Activated CD4-positive, alpha-beta T cell treated with anti-CD3 and anti-CD28 coated beads, Interleukin-2, amount 10 ng/mL, durations not matched to agents 24 days and 14 days (primary cell): ENCODE measurements at regions not wholly inside any gene's neighbourhood (a gene's known extent, or its start where the extent isn't known, plus 50 kb on each side); places are given as distances from the start of the nearest gene placed in this dataset.

Experiments used
- DNase-seq: peaks from one replicate; pipeline ENCODE4 v3.0.0; 2022
- H3K27ac Mint-ChIP-seq: one replicate; pipeline ENCODE4 v1.8.0; 2022; ENCODE audit warnings: mild to moderate bottlenecking, mixed read lengths
- H3K27me3 Mint-ChIP-seq: one replicate; pipeline ENCODE4 v1.8.0; 2022; ENCODE audit warnings: mixed read lengths
- H3K36me3 Mint-ChIP-seq: one replicate; pipeline ENCODE4 v1.8.0; 2022; ENCODE audit warnings: low read depth, mild to moderate bottlenecking, mixed read lengths
- H3K4me1 Mint-ChIP-seq: one replicate; pipeline ENCODE4 v1.8.0; 2021; ENCODE audit warnings: mixed read lengths
- H3K4me3 Mint-ChIP-seq: one replicate; pipeline ENCODE4 v1.8.0; 2022; ENCODE audit warnings: mild to moderate bottlenecking, moderate library complexity, mixed read lengths
- H3K9me3 Mint-ChIP-seq: one replicate; pipeline ENCODE4 v1.8.0; 2021; ENCODE audit warnings: mixed read lengths
- intact Hi-C: fragments of 100-400 bp; cut with micrococcal nuclease; formaldehyde crosslinking; loops from one replicate; pipeline ENCODE4 v1.15.1; 2023

DNA sequence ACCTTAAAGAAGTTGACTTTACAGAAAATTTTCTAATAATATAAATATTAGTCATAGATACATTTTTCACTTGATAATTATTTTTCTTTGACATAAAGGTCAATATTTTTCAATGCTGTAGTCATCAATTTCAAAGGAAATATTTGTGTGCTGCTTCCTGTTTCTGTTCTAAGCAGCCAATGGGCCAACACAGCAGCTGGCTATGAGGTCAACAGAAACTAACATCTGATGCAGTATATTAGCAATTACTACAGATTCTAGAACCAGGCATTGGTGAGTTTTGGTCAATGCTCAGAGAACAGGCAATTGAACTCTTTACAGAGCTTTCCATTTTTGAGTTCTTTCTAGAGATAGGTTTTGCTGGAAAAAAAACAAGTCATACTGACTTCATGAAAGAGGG lies 669.6 kb upstream of the NRSN1 start:
- Mint-ChIP-seq H3K27ac (no peak overlapping the region), H3K4me1 (no peaks in the 10 kb centered on the region), H3K36me3 (no peaks in the 10 kb centered on the region), H3K9me3 (peaks cover 3% of the 10 kb centered on the region), H3K4me3 (no peak overlapping the region), H3K27me3 (no peaks in the 10 kb centered on the region)
- DNase-seq: no peak
- intact Hi-C loops: no loop called here

DNA sequence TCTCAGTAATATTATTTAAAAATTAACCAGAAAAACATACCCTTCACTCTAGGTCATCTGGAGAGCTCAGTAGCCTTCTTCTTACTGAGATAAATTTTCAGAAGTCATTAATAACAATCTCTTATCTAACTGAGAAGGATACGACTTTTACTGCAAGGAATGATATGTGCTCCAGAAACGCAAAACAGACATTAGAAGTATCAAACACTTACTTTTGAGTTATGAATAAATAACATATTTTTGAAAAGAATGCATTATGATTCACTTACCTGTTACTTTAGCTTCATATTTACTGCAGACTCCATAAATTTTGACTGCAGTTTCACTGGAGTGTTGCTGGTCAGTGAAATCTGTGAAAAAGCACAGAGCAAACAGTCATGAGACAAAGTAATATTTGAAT lies 668.7 kb upstream of the NRSN1 start:
- Mint-ChIP-seq H3K4me3 (no peak overlapping the region), H3K36me3 (no peaks in the 10 kb centered on the region), H3K9me3 (peaks cover 3% of the 10 kb centered on the region), H3K27ac (no peak overlapping the region), H3K4me1 (no peaks in the 10 kb centered on the region), H3K27me3 (no peaks in the 10 kb centered on the region)
- intact Hi-C loops: no loop called here
- DNase-seq: no peak

- H3K27ac Mint-ChIP-seq: no peak overlapping the region
- H3K9me3 Mint-ChIP-seq: peaks cover 4% of the 10 kb centered on the region
Measured at GRCh38 chr6:23465912-23466311, 660.1 kb upstream of the NRSN1 start.

DNA sequence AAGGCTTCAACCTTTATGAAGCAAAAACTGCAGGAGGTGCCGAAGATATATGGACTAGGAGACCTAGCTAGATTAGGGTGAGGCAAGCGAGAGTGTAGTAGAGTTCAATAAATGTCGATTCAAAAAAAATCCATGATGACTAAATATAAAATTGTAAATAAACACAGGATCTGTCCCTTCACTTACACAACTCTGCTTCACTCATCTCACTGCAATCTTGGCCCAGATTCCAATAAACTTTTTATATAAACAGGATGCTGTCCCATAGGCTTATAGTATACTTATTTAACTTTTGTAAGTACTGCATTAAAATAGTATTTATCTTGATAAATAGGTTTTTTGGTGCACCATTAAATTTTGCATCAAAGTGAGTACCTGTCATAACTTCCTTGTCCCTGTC lies 648.4 kb upstream of the NRSN1 start:
- no peaks in the 10 kb centered on the region for H3K4me1 Mint-ChIP-seq
- no peaks in the 10 kb centered on the region for H3K27me3 Mint-ChIP-seq
- no peaks in the 10 kb centered on the region for H3K9me3 Mint-ChIP-seq
- no peak overlapping the region for H3K4me3 Mint-ChIP-seq
- intact Hi-C loops: no loop called here
- no peak for DNase-seq
- no peak overlapping the region for H3K27ac Mint-ChIP-seq
- no peaks in the 10 kb centered on the region for H3K36me3 Mint-ChIP-seq

More at GRCh38 chr6:23465912-23466311, 660.1 kb upstream of the NRSN1 start:
- intact Hi-C loops: no loop called here
- no peaks in the 10 kb centered on the region for H3K27me3 Mint-ChIP-seq
- no peaks in the 10 kb centered on the region for H3K4me1 Mint-ChIP-seq
- no peak overlapping the region for H3K4me3 Mint-ChIP-seq
- H3K36me3 Mint-ChIP-seq: no peaks in the 10 kb centered on the region
- no peak for DNase-seq

GRCh38 chr6:23478312-23478711 lies 647.7 kb upstream of the NRSN1 start:
- intact Hi-C loops: no loop called here
- H3K27ac Mint-ChIP-seq: no peak overlapping the region
- no peaks in the 10 kb centered on the region for H3K27me3 Mint-ChIP-seq
- no peak overlapping the region for H3K4me3 Mint-ChIP-seq
- H3K36me3 Mint-ChIP-seq: no peaks in the 10 kb centered on the region
- no peak for DNase-seq
- H3K9me3 Mint-ChIP-seq: no peaks in the 10 kb centered on the region
- no peaks in the 10 kb centered on the region for H3K4me1 Mint-ChIP-seq

DNA sequence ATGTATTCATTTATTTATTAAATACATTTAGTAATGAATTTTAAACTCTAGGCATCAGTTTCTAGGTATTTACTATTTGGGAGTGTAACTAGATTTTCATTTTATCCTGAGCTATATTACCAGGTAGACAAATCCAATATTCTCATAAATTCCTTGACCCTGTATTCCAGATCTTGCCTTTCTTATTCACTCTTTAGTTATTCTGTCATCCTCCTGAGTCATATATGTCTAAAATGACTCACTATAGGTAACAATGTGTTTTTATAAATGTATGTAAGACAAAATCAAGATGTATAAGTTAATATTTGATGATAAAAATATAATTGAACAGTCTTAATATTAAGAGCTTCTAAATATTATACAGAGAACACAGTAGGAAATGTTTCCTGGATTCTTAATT lies 642.1 kb upstream of the NRSN1 start:
- no peak for DNase-seq
- no peaks in the 10 kb centered on the region for H3K9me3 Mint-ChIP-seq
- no peak overlapping the region for H3K27ac Mint-ChIP-seq
- no peaks in the 10 kb centered on the region for H3K4me1 Mint-ChIP-seq
- intact Hi-C loops: no loop called here
- H3K27me3 Mint-ChIP-seq: no peaks in the 10 kb centered on the region
- no peak overlapping the region for H3K4me3 Mint-ChIP-seq
- no peaks in the 10 kb centered on the region for H3K36me3 Mint-ChIP-seq

DNA sequence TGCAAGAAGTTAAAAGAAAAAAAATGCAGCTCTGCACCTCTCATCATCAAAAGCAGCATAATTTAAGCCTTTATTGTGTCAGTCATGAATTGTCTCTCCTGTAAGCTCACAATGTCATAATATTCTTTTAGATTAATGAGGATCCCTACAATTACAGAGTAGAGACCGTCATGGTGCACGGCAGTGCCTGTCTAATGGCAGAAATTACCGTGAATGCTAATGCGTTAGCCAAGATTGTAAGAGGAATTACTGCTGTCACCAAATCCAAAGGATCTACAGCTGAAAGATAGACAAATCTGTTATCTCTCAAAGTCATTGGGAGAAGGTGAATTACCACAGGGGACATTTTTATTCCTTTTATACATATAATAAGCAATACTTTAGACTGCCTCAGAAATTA lies 631.6 kb upstream of the NRSN1 start:
- intact Hi-C loops: no loop called here
- Mint-ChIP-seq H3K27me3 (no peaks in the 10 kb centered on the region), H3K4me3 (no peak overlapping the region), H3K36me3 (no peaks in the 10 kb centered on the region), H3K9me3 (no peaks in the 10 kb centered on the region), H3K4me1 (no peaks in the 10 kb centered on the region), H3K27ac (no peak overlapping the region)
- no peak for DNase-seq

DNA sequence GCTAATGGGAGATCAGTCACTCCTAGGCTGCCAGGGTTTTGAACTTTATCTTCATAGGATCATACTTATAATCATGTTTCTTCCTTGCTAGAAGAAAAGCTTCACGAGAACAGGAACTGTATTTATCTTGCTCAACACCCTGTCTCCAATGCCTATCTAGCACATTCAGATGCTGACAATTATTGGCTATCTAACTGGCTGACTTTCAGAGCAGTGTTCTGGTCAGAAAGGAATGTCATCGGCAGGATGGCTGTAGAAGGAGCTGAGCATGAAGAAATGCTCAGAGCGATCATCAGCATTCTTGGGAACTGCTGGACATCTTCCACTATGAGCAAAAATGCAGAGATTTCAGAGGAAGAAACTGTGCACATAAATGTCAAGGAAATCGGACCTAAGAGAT lies 628.0 kb upstream of the NRSN1 start:
- Mint-ChIP-seq H3K4me3 (no peak overlapping the region), H3K9me3 (no peaks in the 10 kb centered on the region), H3K27ac (no peak overlapping the region), H3K4me1 (no peaks in the 10 kb centered on the region), H3K36me3 (no peaks in the 10 kb centered on the region), H3K27me3 (no peaks in the 10 kb centered on the region)
- intact Hi-C loops: no loop called here
- no peak for DNase-seq

DNA sequence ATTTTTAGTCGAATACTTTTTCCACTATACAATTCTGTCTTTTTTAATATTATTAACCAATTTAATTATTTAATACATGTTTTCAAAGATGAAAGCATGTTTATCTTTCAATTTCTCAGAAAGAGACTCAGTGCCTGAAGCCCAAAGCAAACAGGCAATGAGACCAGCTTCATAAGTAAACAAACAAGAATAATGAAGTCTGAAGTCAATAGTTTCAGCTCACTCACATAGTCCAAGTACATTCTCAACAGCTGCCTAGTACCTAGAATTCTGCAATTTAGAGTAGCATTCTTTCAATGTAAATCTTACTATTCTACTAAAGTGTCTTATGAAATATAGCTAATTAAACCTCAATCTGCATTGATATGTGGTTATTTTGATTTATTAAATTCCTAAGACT lies 626.5 kb upstream of the NRSN1 start:
- no peaks in the 10 kb centered on the region for H3K9me3 Mint-ChIP-seq
- DNase-seq: no peak
- no peaks in the 10 kb centered on the region for H3K27me3 Mint-ChIP-seq
- no peaks in the 10 kb centered on the region for H3K36me3 Mint-ChIP-seq
- no peak overlapping the region for H3K27ac Mint-ChIP-seq
- H3K4me1 Mint-ChIP-seq: no peaks in the 10 kb centered on the region
- intact Hi-C loops: no loop called here
- no peak overlapping the region for H3K4me3 Mint-ChIP-seq

DNA sequence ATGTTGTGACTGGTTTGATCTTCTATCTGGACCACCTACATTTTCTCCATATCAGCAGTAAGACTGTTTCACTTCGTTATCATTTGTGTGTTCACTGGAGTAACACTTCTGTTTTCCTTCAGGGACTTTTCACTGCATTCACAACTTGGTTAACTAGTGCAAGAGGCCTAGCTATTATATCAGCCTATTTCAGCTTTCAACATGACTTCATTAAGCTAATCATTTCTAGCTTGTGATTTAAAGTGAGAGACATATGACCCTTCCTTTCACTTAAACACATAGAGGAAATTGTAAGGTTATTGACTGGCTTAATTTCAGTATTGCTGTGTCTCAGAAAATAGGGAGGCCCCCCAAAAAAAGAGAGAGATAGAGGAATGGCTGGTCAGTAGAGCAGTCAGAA lies 622.8 kb upstream of the NRSN1 start:
- H3K27ac Mint-ChIP-seq: no peak overlapping the region
- no peaks in the 10 kb centered on the region for H3K9me3 Mint-ChIP-seq
- intact Hi-C loops: no loop called here
- H3K4me3 Mint-ChIP-seq: no peak overlapping the region
- H3K4me1 Mint-ChIP-seq: no peaks in the 10 kb centered on the region
- DNase-seq: no peak
- no peaks in the 10 kb centered on the region for H3K27me3 Mint-ChIP-seq
- no peaks in the 10 kb centered on the region for H3K36me3 Mint-ChIP-seq

DNA sequence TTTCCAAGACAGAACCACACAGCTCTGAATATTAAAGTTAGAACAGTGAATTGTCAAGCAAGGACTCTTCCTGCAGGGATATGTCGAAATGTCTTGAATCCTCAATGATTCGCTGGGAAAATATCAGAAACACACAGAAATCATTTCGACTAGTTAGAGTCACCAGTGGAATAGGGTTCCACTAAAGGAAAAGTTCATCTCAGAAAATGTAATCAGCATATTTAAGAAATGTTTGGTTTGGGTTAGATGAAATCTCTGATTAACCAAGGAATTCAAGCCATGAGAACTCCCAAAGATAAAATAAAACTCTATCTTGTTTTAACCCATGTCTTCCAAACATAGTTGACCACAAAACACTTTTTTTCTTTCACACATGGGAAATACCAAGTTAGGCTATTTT lies 621.0 kb upstream of the NRSN1 start:
- Mint-ChIP-seq H3K27me3 (no peaks in the 10 kb centered on the region), H3K9me3 (no peaks in the 10 kb centered on the region), H3K4me1 (no peaks in the 10 kb centered on the region), H3K4me3 (no peak overlapping the region), H3K36me3 (no peaks in the 10 kb centered on the region), H3K27ac (no peak overlapping the region)
- DNase-seq: no peak
- intact Hi-C loops: no loop called here

DNA sequence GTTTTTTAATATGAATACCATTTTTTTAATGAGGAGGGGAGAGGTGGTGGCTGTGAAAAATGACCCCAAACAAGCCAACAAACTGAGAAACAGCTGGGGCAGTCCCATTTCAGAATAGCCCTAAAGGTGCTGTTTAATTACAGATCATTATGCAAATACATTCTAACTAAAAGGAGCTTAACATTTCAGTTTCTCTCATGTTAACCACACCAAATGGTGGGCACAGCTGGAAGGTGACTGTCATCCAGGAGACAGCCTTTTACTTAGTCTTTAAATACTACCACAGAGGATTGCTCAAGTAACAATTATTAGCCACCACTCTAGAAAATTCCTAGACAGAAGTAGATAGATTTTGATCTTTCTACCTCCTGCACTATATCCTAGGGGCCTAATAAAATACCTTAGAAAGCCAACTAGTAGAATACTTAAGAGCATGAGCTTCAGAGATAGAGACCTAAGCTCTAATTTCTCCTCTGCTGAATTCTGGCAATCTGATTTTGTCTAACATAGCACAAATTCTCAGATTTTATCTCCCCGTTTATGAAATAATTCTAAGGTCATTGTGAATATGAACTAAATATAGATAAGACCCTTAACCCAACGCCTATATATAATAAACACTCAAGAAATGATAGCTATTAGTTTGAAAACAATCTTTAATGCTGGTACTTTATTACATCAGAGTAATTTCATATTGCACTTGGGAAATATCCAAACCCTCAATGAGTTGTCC lies 615.1 kb upstream of the NRSN1 start:
- no peak overlapping the region for H3K4me3 Mint-ChIP-seq
- no peaks in the 10 kb centered on the region for H3K9me3 Mint-ChIP-seq
- H3K27ac Mint-ChIP-seq: no peak overlapping the region
- H3K27me3 Mint-ChIP-seq: no peaks in the 10 kb centered on the region
- H3K36me3 Mint-ChIP-seq: no peaks in the 10 kb centered on the region
- no peaks in the 10 kb centered on the region for H3K4me1 Mint-ChIP-seq
- no peak for DNase-seq
- intact Hi-C loops: no loop called here

- no peaks in the 10 kb centered on the region for H3K9me3 Mint-ChIP-seq
- intact Hi-C loops: no loop called here
- no peak overlapping the region for H3K27ac Mint-ChIP-seq
- no peaks in the 10 kb centered on the region for H3K4me1 Mint-ChIP-seq
- DNase-seq: no peak
- no peaks in the 10 kb centered on the region for H3K27me3 Mint-ChIP-seq
- no peaks in the 10 kb centered on the region for H3K36me3 Mint-ChIP-seq
- H3K4me3 Mint-ChIP-seq: no peak overlapping the region
Measured at GRCh38 chr6:23511817-23512216, 614.2 kb upstream of the NRSN1 start.

DNA sequence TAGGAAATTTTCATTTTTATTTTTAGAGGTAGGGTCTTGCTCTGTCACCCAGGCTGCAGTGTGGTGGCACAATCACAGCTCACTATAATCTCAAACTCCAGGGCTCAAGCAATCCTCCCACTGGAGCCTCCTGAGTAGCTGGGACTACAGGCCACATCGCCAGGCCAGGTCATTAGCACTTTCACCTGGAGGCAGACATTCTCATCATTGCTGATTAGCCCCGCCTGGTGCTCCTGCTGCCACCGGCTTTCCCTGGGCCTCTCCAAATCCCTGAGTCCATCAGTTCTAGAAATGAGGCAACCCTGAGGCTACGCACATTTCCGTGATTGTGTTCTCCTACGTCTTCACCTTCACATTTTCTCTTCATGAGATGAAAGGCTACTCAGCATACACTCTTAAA lies 607.7 kb upstream of the NRSN1 start:
- Mint-ChIP-seq H3K4me1 (no peaks in the 10 kb centered on the region), H3K36me3 (no peaks in the 10 kb centered on the region), H3K27me3 (no peaks in the 10 kb centered on the region), H3K9me3 (no peaks in the 10 kb centered on the region), H3K27ac (no peak overlapping the region), H3K4me3 (no peak overlapping the region)
- DNase-seq: no peak
- intact Hi-C loops: no loop called here

DNA sequence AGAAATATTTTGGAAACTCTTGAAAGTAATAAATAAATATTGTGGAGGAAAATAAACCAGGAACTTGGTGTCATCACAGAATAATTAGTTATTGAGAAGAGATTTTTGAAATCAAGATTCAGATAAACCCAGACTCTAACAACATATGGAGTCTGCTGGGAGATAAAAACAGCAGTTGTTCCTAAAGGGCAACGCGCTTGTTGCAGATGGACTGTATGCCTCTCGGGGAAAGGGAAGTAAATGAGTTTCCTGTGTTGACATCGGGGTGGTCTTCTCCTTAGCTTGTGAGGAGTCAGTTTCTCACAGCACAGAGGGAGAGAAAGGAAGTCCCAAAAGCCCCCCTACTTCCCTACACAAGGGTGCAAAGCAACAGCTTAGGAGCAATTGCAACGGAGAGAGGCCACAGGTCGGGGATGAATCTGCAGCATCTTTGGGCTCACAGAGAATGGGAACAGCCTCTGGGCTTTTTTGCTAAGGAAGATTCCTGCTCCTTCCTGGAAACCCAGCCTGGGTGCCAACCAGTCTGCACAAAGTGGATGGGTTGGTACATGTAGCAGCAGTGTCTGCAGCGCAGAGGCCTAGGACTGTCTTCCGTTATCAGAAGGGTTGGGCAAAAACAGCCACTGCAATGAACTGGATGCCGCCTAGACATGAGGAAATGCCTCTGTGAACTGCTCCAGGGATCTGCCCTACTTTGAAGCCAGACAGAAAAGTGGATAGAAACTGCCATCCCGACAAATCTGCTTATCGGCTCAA lies 603.0 kb upstream of the NRSN1 start:
- no peak for DNase-seq
- Mint-ChIP-seq H3K27ac (no peak overlapping the region), H3K4me3 (no peak overlapping the region), H3K36me3 (no peaks in the 10 kb centered on the region), H3K27me3 (no peaks in the 10 kb centered on the region), H3K4me1 (no peaks in the 10 kb centered on the region), H3K9me3 (no peaks in the 10 kb centered on the region)
- intact Hi-C loops: no loop called here
